ENCODE measurements at regions not wholly inside any gene's neighbourhood (a gene's known extent, or its start where the extent isn't known, plus 50 kb on each side); places are given as distances from the start of the nearest gene placed in this dataset.

DNA sequence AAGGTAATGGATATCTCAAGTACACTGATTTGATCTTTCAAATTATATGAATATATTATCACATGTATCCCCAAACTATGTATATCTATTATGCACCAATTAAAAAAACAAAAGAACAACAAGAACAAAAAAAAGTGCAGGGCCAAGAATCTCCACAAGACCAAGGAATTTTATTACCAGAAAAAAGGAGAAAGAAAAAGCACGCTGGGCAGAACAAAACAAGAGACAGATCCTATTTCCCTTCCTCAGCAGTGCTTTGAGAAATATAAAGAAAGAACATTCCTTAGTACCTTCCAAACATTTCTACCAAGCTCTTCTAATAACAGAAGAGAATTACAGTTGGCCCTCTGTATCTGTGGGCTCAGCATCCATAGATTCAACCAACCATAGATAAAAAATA, 144.7 kb upstream of the CREB1 start:
- no peak for ATAC-seq (ENCODE audit: low read depth)
- Mint-ChIP-seq H3K9me3 (peaks cover 10% of the 10 kb centered on the region), H3K4me1 (no peaks in the 10 kb centered on the region), H3K27ac (no peak overlapping the region), H3K36me3 (peaks cover 11% of the 10 kb centered on the region), H3K27me3 (no peaks in the 10 kb centered on the region), H3K4me3 (no peak overlapping the region)
- DNase-seq (ENCODE audit: low spot score in 2 of 2): no peak

DNA sequence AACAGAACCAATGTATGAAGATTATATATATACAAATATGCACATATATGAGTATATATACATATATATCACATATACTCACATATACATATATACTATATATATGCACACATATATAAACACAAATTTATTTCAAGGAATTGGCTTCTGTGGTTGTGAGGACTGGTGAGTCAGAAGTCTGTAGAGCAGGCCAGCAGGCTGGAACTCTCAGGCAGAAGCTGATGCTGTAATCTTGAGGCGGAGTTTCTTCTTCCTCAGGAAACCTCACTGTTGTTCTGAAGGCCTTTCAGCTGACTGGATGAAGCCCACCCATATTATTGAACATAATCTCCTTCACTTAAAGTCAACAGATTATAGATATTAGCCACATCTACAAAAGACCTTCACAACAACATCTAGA, 143.9 kb upstream of the CREB1 start:
- H3K27ac Mint-ChIP-seq: no peak overlapping the region
- H3K36me3 Mint-ChIP-seq: peaks cover 10% of the 10 kb centered on the region
- no peak for DNase-seq (ENCODE audit: low spot score in 2 of 2)
- ATAC-seq (ENCODE audit: low read depth): no peak
- no peaks in the 10 kb centered on the region for H3K27me3 Mint-ChIP-seq
- no peak overlapping the region for H3K4me3 Mint-ChIP-seq
- no peaks in the 10 kb centered on the region for H3K4me1 Mint-ChIP-seq
- peaks cover 8% of the 10 kb centered on the region for H3K9me3 Mint-ChIP-seq

DNA sequence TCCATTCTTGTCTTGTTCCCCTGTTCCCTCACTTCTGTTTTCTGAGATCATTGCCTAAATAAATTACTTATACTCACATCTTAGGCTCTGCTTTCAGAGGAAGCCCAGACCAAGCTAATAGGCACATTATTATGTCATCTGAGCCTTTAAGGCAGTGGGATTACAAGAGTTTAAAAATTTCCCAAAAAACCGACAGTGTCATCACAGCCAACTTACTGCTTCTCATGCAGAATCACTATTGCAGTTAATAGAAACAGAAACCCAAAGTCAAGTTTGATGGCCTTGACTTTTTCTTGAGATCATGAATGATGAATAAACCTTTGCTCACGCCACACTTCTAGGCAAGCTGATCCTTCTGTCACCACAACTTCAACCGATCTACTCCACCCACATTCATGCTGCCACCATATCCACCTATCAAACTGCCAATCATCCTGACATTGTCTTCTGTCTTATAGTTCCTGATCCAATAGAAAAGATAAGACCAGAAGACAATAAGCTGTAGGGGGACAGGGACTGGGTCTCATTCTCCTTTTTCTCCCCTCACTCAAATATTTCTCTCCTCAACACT, 142.7 kb upstream of the CREB1 start:
- no peak for DNase-seq (ENCODE audit: low spot score in 2 of 2)
- Mint-ChIP-seq H3K27me3 (no peaks in the 10 kb centered on the region), H3K36me3 (peaks cover 4% of the 10 kb centered on the region), H3K27ac (no peak overlapping the region), H3K4me1 (no peaks in the 10 kb centered on the region), H3K9me3 (peaks cover 8% of the 10 kb centered on the region), H3K4me3 (no peak overlapping the region)
- ATAC-seq (ENCODE audit: low read depth): no peak

DNA sequence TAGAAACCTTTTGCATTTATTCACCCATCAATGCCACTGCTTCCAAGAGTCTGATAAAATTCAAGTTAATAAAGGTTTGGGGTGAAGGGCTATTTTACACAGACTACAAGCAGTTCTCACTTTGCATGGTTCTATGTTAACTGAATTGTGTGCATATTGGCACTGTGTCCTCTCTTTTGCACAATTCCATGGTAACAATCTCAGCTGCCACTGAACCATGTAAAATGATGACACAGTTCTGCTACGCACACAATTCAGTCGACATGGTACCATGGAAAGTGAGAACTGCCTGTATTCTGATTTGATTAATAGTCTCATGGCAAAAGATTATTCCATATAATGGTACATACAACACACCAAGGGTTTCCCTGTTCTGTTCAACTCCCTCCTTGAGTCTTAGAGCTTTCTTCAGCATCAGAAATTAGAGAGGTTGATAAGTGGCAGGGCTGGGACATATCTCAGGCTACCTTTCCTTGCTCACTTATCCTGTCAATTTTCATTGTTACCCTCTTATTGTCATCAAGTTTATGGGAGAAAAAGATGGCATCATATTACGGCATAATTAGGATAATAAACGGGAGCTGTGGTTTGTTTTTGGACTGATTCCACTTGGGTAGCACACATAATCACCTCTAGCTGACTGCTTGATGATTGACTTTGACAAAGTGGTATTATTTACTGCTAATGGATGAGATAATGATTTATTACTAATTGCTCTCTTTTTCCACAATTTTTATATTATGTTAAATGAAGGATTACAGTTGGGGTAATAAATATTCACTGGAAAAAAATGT, 139.3 kb upstream of the CREB1 start:
- Mint-ChIP-seq H3K4me1 (no peaks in the 10 kb centered on the region), H3K36me3 (peaks cover 3% of the 10 kb centered on the region), H3K9me3 (peaks cover 2% of the 10 kb centered on the region), H3K27ac (no peak overlapping the region), H3K27me3 (peaks cover 4% of the 10 kb centered on the region), H3K4me3 (no peak overlapping the region)
- no peak for ATAC-seq (ENCODE audit: low read depth)
- no peak for DNase-seq (ENCODE audit: low spot score in 2 of 2)

DNA sequence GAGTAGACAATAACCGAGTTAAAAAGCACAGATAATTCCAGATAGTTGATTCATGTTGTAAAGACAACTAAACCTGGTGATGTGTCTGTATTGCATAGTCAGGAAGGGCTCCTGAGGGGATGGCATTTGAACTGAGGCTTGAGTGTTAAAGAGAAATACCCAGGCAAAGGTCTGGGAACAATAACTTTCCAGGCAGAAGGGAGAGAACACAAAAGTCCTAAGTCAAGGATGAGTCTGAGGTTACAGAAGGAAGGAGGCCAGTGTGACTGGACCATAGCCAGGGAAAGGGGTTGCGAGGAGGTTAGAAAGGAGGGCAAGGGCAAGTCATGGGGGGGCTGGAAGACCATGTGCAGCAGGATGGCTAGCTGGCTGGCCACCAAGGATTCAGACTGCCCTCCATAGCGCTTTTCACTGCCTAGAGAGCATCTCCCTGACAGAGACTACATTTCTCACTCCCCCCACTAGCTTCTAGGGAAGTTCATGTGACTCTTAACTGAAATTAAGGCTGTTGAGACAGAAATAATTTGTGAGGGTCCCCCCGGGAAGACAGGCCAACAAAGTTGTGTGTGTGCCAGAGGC, 135.5 kb upstream of the CREB1 start:
- H3K27ac Mint-ChIP-seq: no peak overlapping the region
- no peak for ATAC-seq (ENCODE audit: low read depth)

DNA sequence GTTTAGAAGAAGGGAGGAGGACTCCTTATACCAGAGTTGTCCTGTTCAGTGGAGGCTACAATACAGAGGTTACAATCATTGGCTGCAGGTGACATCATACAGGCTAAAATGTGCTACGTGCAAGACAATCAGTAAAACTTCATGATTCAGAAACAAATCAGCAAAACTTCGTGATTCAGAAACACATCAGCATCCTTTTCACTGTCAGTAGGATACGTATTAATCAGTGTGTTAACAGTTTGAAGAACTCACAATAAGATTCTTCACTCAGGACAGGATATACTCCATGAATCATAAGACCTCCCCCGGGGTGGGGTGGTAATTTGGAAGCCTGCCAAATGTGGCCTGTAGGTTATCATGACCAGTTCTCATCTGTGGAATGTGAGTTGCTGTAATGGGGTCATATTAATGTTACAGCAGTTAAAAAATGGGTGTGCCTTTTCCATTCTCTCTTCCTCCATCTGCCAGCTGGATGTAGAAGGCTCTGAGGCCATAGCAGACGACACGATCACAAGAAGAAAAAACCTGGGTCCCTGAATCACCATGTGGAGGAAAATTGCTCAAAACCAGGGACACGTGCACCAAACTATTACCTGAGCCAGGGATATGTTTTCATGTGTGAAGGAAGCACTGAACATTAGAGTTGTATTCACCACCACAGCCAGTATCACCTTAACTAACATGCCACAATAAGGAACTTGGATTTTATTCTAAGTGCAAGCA, 134.8 kb upstream of the CREB1 start:
- H3K9me3 Mint-ChIP-seq: peaks cover 4% of the 10 kb centered on the region
- H3K36me3 Mint-ChIP-seq: peaks cover 5% of the 10 kb centered on the region
- H3K4me3 Mint-ChIP-seq: no peak overlapping the region
- H3K27ac Mint-ChIP-seq: no peak overlapping the region
- no peak for ATAC-seq (ENCODE audit: low read depth)
- no peaks in the 10 kb centered on the region for H3K4me1 Mint-ChIP-seq
- DNase-seq (ENCODE audit: low spot score in 2 of 2): no peak
- H3K27me3 Mint-ChIP-seq: peaks cover 5% of the 10 kb centered on the region

More for the DNA sequence above, 135.5 kb upstream of the CREB1 start:
- Mint-ChIP-seq H3K4me1 (no peaks in the 10 kb centered on the region), H3K4me3 (no peak overlapping the region), H3K36me3 (peaks cover 5% of the 10 kb centered on the region), H3K9me3 (peaks cover 4% of the 10 kb centered on the region), H3K27me3 (peaks cover 5% of the 10 kb centered on the region)
- no peak for DNase-seq (ENCODE audit: low spot score in 2 of 2)

DNA sequence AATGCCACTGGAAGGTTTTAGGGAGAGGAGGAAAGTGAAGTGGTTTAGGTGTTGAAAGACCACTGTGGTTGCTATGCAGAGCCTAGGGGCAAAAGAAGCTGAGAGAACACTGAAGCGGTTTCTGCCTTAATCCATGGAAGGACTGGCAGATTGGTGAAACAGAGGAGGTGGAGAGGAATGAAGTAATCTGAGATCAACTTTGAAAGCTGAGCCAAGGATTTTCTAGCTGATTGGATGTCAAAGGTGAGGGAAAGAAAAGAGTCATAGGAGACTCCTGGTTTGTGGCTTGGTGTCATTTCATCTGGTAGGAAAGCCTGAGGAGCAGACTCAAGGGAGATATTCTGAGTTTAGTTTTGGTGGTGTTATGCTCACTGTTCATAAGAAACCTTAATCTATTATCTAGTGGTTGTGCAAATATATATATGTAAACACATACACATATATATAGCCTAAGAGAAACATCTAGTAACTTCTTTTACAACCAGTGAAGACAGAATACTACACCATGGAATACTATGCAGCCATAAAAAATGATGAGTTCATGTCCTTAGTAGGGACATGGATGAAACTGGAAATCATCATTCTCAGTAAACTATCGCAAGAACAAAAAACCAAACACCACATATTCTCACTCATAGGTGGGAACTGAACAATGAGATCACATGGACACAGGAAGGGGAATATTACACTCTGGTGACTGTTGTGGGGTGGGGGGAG, 134.1 kb upstream of the CREB1 start:
- ATAC-seq (ENCODE audit: low read depth) (no peak), DNase-seq (ENCODE audit: low spot score in 2 of 2) (no peak)
- Mint-ChIP-seq H3K27me3 (peaks cover 5% of the 10 kb centered on the region), H3K4me1 (no peaks in the 10 kb centered on the region), H3K27ac (no peak overlapping the region), H3K4me3 (no peak overlapping the region), H3K36me3 (peaks cover 7% of the 10 kb centered on the region), H3K9me3 (peaks cover 4% of the 10 kb centered on the region)

DNA sequence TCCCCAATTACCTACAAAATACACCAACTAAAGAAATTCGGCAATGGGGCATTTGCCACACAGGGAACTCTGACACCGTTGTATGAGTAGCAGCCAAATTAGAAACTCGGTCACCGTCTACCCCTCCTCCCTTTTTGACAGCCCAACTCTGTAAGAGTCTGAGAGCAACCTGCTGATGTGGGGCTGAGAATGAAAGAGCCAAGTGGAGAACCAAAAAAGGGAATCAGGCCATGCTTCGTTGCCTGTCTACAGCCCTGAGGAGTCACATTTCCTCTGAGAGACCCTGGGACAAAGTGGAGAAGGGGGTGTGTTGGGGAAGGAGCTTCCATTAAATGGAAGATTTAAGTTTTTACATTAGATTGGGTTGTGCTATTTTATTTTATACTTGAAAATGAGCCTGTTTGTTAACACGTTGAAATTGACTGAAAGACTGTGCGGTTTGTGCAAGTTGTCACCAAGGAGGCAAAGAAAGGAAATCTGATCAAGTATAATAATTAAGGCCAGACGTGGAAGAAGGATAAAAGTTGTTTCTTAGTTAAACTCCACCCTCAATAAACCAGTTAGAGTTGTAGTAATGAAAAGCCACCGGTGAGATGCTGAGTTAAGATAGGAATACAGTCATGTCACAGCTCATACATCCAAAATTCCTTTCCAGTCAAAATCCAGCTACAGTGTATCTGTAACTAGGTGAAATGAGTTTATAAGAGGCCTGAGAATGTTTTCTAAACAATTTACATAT, 131.7 kb upstream of the CREB1 start:
- Mint-ChIP-seq H3K9me3 (peaks cover 4% of the 10 kb centered on the region), H3K36me3 (peaks cover 7% of the 10 kb centered on the region), H3K4me1 (no peaks in the 10 kb centered on the region), H3K27me3 (peaks cover 5% of the 10 kb centered on the region), H3K27ac (no peak overlapping the region), H3K4me3 (no peak overlapping the region)
- DNase-seq (ENCODE audit: low spot score in 2 of 2): no peak
- ATAC-seq (ENCODE audit: low read depth): no peak

DNA sequence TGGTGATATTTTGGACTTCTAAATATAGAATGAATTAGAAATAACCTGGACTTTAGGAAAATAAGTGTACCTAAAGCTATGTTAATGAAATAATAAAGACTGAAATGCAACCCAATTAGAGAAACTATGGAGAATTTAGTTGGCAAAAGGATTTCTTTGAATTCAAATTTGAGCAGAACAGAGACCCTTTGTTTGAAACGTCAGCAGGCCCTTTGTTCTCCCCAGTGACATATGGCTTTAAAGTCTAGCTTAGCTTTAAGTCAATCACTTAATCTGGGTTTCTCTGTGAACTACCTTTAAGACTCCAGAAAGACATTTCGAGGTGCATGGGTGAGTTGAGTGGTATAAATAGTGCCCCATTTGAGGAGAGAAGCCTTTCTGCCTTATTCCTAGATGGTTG, 130.5 kb upstream of the CREB1 start:
- DNase-seq (ENCODE audit: low spot score in 2 of 2) (no peak), ATAC-seq (ENCODE audit: low read depth) (no peak)
- peaks cover 8% of the 10 kb centered on the region for H3K36me3 Mint-ChIP-seq
- peaks cover 3% of the 10 kb centered on the region for H3K27me3 Mint-ChIP-seq
- no peak overlapping the region for H3K27ac Mint-ChIP-seq
- H3K4me3 Mint-ChIP-seq: no peak overlapping the region
- H3K9me3 Mint-ChIP-seq: peaks cover 4% of the 10 kb centered on the region
- H3K4me1 Mint-ChIP-seq: no peaks in the 10 kb centered on the region

DNA sequence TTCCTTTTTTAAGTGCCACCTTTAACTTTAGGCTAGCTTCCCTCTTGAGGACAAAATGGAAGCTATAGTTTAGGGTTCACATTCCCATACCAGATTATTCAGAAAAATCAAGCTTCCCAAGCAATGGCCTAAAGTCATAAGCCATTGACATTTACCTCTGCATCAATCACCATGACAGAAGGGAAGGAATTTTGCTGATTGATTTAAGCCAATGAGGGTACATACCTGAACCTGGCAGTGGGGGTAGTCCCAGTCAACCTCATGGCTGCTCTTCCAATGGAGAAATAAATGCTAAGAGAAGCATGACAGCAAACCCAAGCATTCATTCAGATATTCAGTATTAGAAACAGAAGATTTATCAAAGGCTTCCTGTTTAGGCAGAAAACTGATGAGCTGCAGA, 128.4 kb upstream of the CREB1 start:
- no peaks in the 10 kb centered on the region for H3K9me3 Mint-ChIP-seq

DNA sequence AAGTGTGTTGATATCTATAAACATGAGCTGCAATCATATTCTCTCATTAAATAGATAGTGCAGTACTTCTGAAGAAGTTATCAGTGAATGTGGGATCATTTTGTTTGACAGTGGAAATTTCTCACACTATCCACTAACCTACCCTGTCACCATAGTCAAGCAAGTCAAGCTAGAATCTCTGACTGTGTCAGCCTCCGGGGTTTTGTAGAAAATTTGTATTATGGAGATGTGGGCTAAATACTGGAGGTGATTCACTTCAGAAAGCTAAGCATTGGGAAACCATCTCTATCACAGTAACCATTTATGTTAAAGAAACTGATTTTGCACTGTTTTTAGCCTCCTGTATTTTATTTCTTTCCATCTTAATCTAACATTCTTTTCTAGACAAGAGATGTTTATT, 126.6 kb upstream of the CREB1 start:
- peaks cover 9% of the 10 kb centered on the region for H3K36me3 Mint-ChIP-seq
- H3K27ac Mint-ChIP-seq: no peak overlapping the region
- no peaks in the 10 kb centered on the region for H3K9me3 Mint-ChIP-seq
- ATAC-seq (ENCODE audit: low read depth) (no peak), DNase-seq (ENCODE audit: low spot score in 2 of 2) (no peak)
- H3K4me1 Mint-ChIP-seq: peaks cover 4% of the 10 kb centered on the region
- no peak overlapping the region for H3K4me3 Mint-ChIP-seq
- no peaks in the 10 kb centered on the region for H3K27me3 Mint-ChIP-seq

More for the DNA sequence above, 128.4 kb upstream of the CREB1 start:
- H3K4me3 Mint-ChIP-seq: no peak overlapping the region
- no peaks in the 10 kb centered on the region for H3K4me1 Mint-ChIP-seq
- no peak for ATAC-seq (ENCODE audit: low read depth)
- H3K36me3 Mint-ChIP-seq: peaks cover 9% of the 10 kb centered on the region
- no peak for DNase-seq (ENCODE audit: low spot score in 2 of 2)
- no peaks in the 10 kb centered on the region for H3K27me3 Mint-ChIP-seq
- no peak overlapping the region for H3K27ac Mint-ChIP-seq

DNA sequence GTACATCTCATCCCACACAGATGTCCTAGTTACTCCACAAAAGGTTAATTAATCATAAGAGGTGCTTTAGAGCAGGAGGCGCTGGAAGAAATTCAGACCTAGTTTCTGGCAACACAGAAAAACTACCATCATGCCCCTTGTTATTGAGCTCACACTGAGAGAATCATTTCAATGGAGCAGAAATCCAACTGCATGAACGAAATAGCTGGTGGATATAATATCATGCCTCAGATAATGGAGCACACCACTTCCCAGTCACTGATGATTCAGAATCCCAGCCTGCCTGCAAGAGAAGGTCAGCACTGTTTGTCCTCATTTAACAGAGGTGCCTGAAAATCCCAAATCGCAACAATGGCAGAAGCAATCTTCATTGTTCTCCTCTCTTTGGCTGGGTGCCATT, 125.8 kb upstream of the CREB1 start:
- Mint-ChIP-seq H3K4me1 (peaks cover 8% of the 10 kb centered on the region), H3K9me3 (no peaks in the 10 kb centered on the region), H3K4me3 (no peak overlapping the region), H3K36me3 (peaks cover 9% of the 10 kb centered on the region), H3K27ac (no peak overlapping the region), H3K27me3 (no peaks in the 10 kb centered on the region)
- no peak for ATAC-seq (ENCODE audit: low read depth)
- no peak for DNase-seq (ENCODE audit: low spot score in 2 of 2)

DNA sequence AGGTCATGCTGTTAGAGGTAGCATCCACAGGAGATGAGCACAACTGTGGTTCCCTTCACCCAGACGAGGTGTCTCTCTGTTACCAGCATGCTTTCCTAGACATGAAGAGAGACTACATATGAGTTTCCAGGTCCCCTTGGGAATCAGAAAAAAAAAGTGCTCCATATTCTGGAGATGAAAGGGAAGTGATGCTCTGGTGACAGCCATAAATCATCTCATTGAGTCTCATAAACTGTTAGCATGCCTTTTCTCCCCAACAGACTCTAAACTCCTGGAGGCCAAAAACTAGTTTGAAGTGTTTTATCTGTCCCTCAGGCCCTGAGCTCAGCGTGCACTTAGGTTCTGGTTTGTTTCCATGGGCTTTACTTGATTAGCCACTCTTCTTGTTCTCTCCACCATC, 124.6 kb upstream of the CREB1 start:
- DNase-seq (ENCODE audit: low spot score in 2 of 2): no peak
- H3K4me1 Mint-ChIP-seq: peaks cover 11% of the 10 kb centered on the region
- H3K36me3 Mint-ChIP-seq: peaks cover 8% of the 10 kb centered on the region
- no peak overlapping the region for H3K4me3 Mint-ChIP-seq
- no peak overlapping the region for H3K27ac Mint-ChIP-seq
- no peaks in the 10 kb centered on the region for H3K9me3 Mint-ChIP-seq
- H3K27me3 Mint-ChIP-seq: no peaks in the 10 kb centered on the region
- no peak for ATAC-seq (ENCODE audit: low read depth)
